Neutrophil (primary cell): ENCODE measurements at regions not wholly inside any gene's neighbourhood (a gene's known extent, or its start where the extent isn't known, plus 50 kb on each side); places are given as distances from the start of the nearest gene placed in this dataset.

ENCODE experiments used
- H3K27ac ChIP-seq: fragments of 200-600 bp; sonication (generic); 2 replicates; pipeline ENCODE4 v1.5.1; 2016; ENCODE audit warnings: mild to moderate bottlenecking, moderate library complexity
- H3K27me3 ChIP-seq: fragments of 200-600 bp; sonication (generic); 2 replicates; pipeline ENCODE4 v1.6.0; 2016; ENCODE audit warnings: mild to moderate bottlenecking
- H3K36me3 ChIP-seq: fragments of 200-600 bp; sonication (generic); 2 replicates; pipeline ENCODE4 v1.5.1; 2017
- H3K4me1 ChIP-seq, 2 experiments: fragments of 200-600 bp in 1 of 2; sonication (generic) in 1 of 2; 1 replicate in 1 of 2; 2 replicates in 1 of 2; pipeline versions ENCODE4 v1.5.1 to v1.6.1; 2013 to 2016; ENCODE audit warnings: low read depth in 1 of 2, low read length in 1 of 2, mild to moderate bottlenecking in 1 of 2, moderate library complexity in 1 of 2; ENCODE audit not compliant: control insufficient read depth in 1 of 2, insufficient read depth in 1 of 2
- H3K4me3 ChIP-seq, 2 experiments: fragments of 200-600 bp in 1 of 2; sonication (generic) in 1 of 2; 1 replicate in 1 of 2; 2 replicates in 1 of 2; pipeline ENCODE4 v1.5.1; 2013 to 2016; ENCODE audit warnings: low read depth in 1 of 2, low read length in 1 of 2, mild to moderate bottlenecking in 1 of 2, moderate library complexity in 1 of 2
- H3K9me3 ChIP-seq: fragments of 200-600 bp; sonication (generic); 2 replicates; pipeline ENCODE4 v1.5.1; 2016
- CTCF ChIP-seq: fragments of 200-600 bp; sonication (generic); IDR thresholded peaks from 2 replicates; pipeline ENCODE4 v1.5.1; 2016; ENCODE audit warnings: antibody characterized with exemption

GRCh38 chr2:220887876-220888275 lies 684.2 kb downstream of the EPHA4 start:
- TF ChIP-seq CTCF = no peak
- no peaks in the 10 kb centered on the region for H3K9me3 ChIP-seq
- H3K4me1 ChIP-seq = no peaks in the 10 kb centered on the region
- no peak overlapping the region for H3K27ac ChIP-seq
- H3K36me3 ChIP-seq = no peaks in the 10 kb centered on the region
- no peaks in the 10 kb centered on the region for H3K27me3 ChIP-seq
- H3K4me3 ChIP-seq = no peak overlapping the region

- no peaks in the 10 kb centered on the region for H3K9me3 ChIP-seq
- no peaks in the 10 kb centered on the region for H3K4me1 ChIP-seq
- TF ChIP-seq CTCF = no peak
- H3K4me3 ChIP-seq = no peak overlapping the region
- no peaks in the 10 kb centered on the region for H3K27me3 ChIP-seq
- H3K27ac ChIP-seq = no peak overlapping the region
- H3K36me3 ChIP-seq = no peaks in the 10 kb centered on the region
Measured at GRCh38 chr2:220890931-220891330, 681.2 kb downstream of the EPHA4 start.

- no peak overlapping the region for H3K27ac ChIP-seq
- H3K9me3 ChIP-seq = no peaks in the 10 kb centered on the region
- no peaks in the 10 kb centered on the region for H3K27me3 ChIP-seq
- H3K4me3 ChIP-seq = no peak overlapping the region
- no peak for TF ChIP-seq CTCF
- no peaks in the 10 kb centered on the region for H3K36me3 ChIP-seq
- H3K4me1 ChIP-seq = no peaks in the 10 kb centered on the region
Measured at GRCh38 chr2:220891405-220891804, 680.7 kb downstream of the EPHA4 start.

GRCh38 chr2:220892018-220892634 lies 680.0 kb downstream of the EPHA4 start:
- Histone ChIP-seq H3K4me3 (no peak overlapping the region), H3K9me3 (no peaks in the 10 kb centered on the region), H3K27ac (no peak overlapping the region), H3K27me3 (no peaks in the 10 kb centered on the region), H3K36me3 (no peaks in the 10 kb centered on the region), H3K4me1 (no peaks in the 10 kb centered on the region)
- no peak for TF ChIP-seq CTCF

- no peak overlapping the region for H3K27ac ChIP-seq
- H3K36me3 ChIP-seq = no peaks in the 10 kb centered on the region
- TF ChIP-seq CTCF = no peak
- H3K27me3 ChIP-seq = no peaks in the 10 kb centered on the region
- H3K4me3 ChIP-seq = no peak overlapping the region
- no peaks in the 10 kb centered on the region for H3K9me3 ChIP-seq
- H3K4me1 ChIP-seq = no peaks in the 10 kb centered on the region
Measured at GRCh38 chr2:220893411-220893810, 678.7 kb downstream of the EPHA4 start.

- no peak for TF ChIP-seq CTCF
- H3K36me3 ChIP-seq = no peaks in the 10 kb centered on the region
- no peaks in the 10 kb centered on the region for H3K27me3 ChIP-seq
- no peak overlapping the region for H3K27ac ChIP-seq
- H3K4me3 ChIP-seq = no peak overlapping the region
- no peaks in the 10 kb centered on the region for H3K4me1 ChIP-seq
- H3K9me3 ChIP-seq = no peaks in the 10 kb centered on the region
Measured at GRCh38 chr2:220894069-220894468, 678.0 kb downstream of the EPHA4 start.
